ENCODE measurements at regions not wholly inside any gene's neighbourhood (a gene's known extent, or its start where the extent isn't known, plus 50 kb on each side); places are given as distances from the start of the nearest gene placed in this dataset.

GRCh38 chr10:43960981-43961380 is 312.3 kb upstream of the ZNF32 start (continued):
- TF ChIP-seq BCL11A (IDR thresholded peaks at IDR 0.05; ENCODE audit: low read depth in 2 of 2, low read length in 2 of 2) (no peak), CHD7 (IDR thresholded peaks at IDR 0.05; ENCODE audit: insufficient replicate concordance, low read length) (no peak)

Measured in H1 (cell line).